SK-N-SH treated with all-trans-retinoic acid at 6 μM for 48 hours (cell line): ENCODE measurements at regions not wholly inside any gene's neighbourhood (a gene's known extent, or its start where the extent isn't known, plus 50 kb on each side); places are given as distances from the start of the nearest gene placed in this dataset.

Experiments used
- ATAC-seq: fragments of 200-7000 bp; cut with Tn5 transposase; 3 replicates; pipeline ENCODE4 v1.9.1; 2020; ENCODE audit warnings: mild to moderate bottlenecking, moderate library complexity
- ARNTL ChIP-seq: fragments of 450-650 bp; formaldehyde crosslinking; IDR thresholded peaks from 2 replicates; pipeline ENCODE4 v1.5.0; 2020; ENCODE audit warnings: low read depth, mild to moderate bottlenecking, moderate library complexity, borderline replicate concordance
- GLIS3 ChIP-seq: fragments of 250-450 bp; sonication (Bioruptor Pico); IDR thresholded peaks from 2 replicates; pipeline ENCODE4 v1.5.0; 2020; ENCODE audit warnings: mild to moderate bottlenecking, moderate library complexity
- OSR1 ChIP-seq: fragments of 250-450 bp; sonication (Bioruptor Pico); IDR thresholded peaks from 2 replicates; pipeline ENCODE4 v1.8.0; 2022; ENCODE audit warnings: moderate library complexity, mild to moderate bottlenecking, inconsistent platforms
- PATZ1 ChIP-seq: fragments of 250-450 bp; sonication (Bioruptor Pico); IDR thresholded peaks from 2 replicates; pipeline ENCODE4 v1.8.0; 2020; ENCODE audit warnings: mild to moderate bottlenecking, moderate library complexity, borderline replicate concordance
- PPARA ChIP-seq: fragments of 250-450 bp; sonication (Bioruptor Pico); IDR thresholded peaks from 2 replicates; pipeline ENCODE4 v1.5.0; 2020; ENCODE audit warnings: mild to moderate bottlenecking, borderline replicate concordance
- RARB ChIP-seq: fragments of 250-450 bp; sonication (Bioruptor Pico); IDR thresholded peaks from 2 replicates; pipeline ENCODE4 v1.8.0; 2021; ENCODE audit warnings: mild to moderate bottlenecking, moderate library complexity
- TCF4 ChIP-seq: fragments of 250-450 bp; sonication (Bioruptor Pico); IDR thresholded peaks from 2 replicates; pipeline ENCODE4 v1.8.0; 2021; ENCODE audit warnings: mild to moderate bottlenecking, moderate library complexity, borderline replicate concordance
- TOX ChIP-seq: fragments of 250-450 bp; sonication (Bioruptor Pico); IDR thresholded peaks from 2 replicates; pipeline ENCODE4 v1.8.0; 2021; ENCODE audit warnings: mild to moderate bottlenecking, moderate library complexity, borderline replicate concordance
- ZC3H10 ChIP-seq: fragments of 250-450 bp; sonication (Bioruptor Pico); IDR thresholded peaks from 2 replicates; pipeline ENCODE4 v1.5.1; 2021; ENCODE audit warnings: mild to moderate bottlenecking, moderate library complexity
- ZFP3 ChIP-seq: fragments of 250-450 bp; sonication (Bioruptor Pico); IDR thresholded peaks from 2 replicates; pipeline ENCODE4 v1.5.0; 2020; ENCODE audit warnings: mild to moderate bottlenecking, moderate library complexity
- ZNF565 ChIP-seq: fragments of 450-650 bp; formaldehyde crosslinking; conservative IDR thresholded peaks from 2 replicates; pipeline ENCODE4 v1.5.0; 2020; ENCODE audit warnings: low read depth, mild to moderate bottlenecking, moderate library complexity
- ZNF70 ChIP-seq: fragments of 450-650 bp; formaldehyde crosslinking; IDR thresholded peaks from 2 replicates; pipeline ENCODE4 v1.5.0; 2020; ENCODE audit warnings: mild to moderate bottlenecking, moderate library complexity
- TF ChIP-seq, protein P1 (sequence below): fragments of 250-450 bp; sonication (Bioruptor Pico); IDR thresholded peaks from 2 replicates; pipeline ENCODE4 v1.5.1; 2020; ENCODE audit warnings: low read depth, mild to moderate bottlenecking, moderate library complexity
- TF ChIP-seq, protein P2 (sequence below): fragments of 250-450 bp; sonication (Bioruptor Pico); IDR thresholded peaks from 2 replicates; pipeline ENCODE4 v1.5.0; 2020; ENCODE audit warnings: mild to moderate bottlenecking, moderate library complexity
- TF ChIP-seq, protein P3 (sequence below): fragments of 250-450 bp; sonication (Bioruptor Pico); IDR thresholded peaks from 2 replicates; pipeline ENCODE4 v1.8.0; 2021; ENCODE audit warnings: low read depth, mild to moderate bottlenecking, moderate library complexity, borderline replicate concordance

- TF ChIP-seq PPARA (CRISPR knock-in tag) (no peak), PATZ1 (no peak), TCF4 (CRISPR knock-in tag) (no peak), TOX (no peak)
- TF ChIP-seq, protein P1, sequence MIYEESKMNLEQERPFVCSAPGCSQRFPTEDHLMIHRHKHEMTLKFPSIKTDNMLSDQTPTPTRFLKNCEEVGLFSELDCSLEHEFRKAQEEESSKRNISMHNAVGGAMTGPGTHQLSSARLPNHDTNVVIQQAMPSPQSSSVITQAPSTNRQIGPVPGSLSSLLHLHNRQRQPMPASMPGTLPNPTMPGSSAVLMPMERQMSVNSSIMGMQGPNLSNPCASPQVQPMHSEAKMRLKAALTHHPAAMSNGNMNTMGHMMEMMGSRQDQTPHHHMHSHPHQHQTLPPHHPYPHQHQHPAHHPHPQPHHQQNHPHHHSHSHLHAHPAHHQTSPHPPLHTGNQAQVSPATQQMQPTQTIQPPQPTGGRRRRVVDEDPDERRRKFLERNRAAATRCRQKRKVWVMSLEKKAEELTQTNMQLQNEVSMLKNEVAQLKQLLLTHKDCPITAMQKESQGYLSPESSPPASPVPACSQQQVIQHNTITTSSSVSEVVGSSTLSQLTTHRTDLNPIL (CRISPR knock-in tag), result no peak
Measured at GRCh38 chr14:98614741-98615140, 657.3 kb downstream of the BCL11B start (continued).

GRCh38 chr14:98622208-98623051 lies 649.6 kb downstream of the BCL11B start:
- ATAC-seq, result no peak
- TF ChIP-seq GLIS3 (CRISPR knock-in tag) (no peak), OSR1 (CRISPR knock-in tag) (no peak), ZFP3 (no peak), ZC3H10 (CRISPR knock-in tag) (no peak), TOX (no peak), ZNF565 (CRISPR knock-in tag) (no peak)
- TF ChIP-seq, protein P2, sequence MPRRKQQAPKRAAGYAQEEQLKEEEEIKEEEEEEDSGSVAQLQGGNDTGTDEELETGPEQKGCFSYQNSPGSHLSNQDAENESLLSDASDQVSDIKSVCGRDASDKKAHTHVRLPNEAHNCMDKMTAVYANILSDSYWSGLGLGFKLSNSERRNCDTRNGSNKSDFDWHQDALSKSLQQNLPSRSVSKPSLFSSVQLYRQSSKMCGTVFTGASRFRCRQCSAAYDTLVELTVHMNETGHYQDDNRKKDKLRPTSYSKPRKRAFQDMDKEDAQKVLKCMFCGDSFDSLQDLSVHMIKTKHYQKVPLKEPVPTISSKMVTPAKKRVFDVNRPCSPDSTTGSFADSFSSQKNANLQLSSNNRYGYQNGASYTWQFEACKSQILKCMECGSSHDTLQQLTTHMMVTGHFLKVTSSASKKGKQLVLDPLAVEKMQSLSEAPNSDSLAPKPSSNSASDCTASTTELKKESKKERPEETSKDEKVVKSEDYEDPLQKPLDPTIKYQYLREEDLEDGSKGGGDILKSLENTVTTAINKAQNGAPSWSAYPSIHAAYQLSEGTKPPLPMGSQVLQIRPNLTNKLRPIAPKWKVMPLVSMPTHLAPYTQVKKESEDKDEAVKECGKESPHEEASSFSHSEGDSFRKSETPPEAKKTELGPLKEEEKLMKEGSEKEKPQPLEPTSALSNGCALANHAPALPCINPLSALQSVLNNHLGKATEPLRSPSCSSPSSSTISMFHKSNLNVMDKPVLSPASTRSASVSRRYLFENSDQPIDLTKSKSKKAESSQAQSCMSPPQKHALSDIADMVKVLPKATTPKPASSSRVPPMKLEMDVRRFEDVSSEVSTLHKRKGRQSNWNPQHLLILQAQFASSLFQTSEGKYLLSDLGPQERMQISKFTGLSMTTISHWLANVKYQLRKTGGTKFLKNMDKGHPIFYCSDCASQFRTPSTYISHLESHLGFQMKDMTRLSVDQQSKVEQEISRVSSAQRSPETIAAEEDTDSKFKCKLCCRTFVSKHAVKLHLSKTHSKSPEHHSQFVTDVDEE (CRISPR knock-in tag), result no peak

GRCh38 chr14:98623788-98624415 lies 648.1 kb downstream of the BCL11B start:
- ATAC-seq, result no peak
- TF ChIP-seq TOX (no peak), ZNF70 (CRISPR knock-in tag) (no peak), PATZ1 (no peak), ZFP3 (no peak)
- TF ChIP-seq, protein P3, sequence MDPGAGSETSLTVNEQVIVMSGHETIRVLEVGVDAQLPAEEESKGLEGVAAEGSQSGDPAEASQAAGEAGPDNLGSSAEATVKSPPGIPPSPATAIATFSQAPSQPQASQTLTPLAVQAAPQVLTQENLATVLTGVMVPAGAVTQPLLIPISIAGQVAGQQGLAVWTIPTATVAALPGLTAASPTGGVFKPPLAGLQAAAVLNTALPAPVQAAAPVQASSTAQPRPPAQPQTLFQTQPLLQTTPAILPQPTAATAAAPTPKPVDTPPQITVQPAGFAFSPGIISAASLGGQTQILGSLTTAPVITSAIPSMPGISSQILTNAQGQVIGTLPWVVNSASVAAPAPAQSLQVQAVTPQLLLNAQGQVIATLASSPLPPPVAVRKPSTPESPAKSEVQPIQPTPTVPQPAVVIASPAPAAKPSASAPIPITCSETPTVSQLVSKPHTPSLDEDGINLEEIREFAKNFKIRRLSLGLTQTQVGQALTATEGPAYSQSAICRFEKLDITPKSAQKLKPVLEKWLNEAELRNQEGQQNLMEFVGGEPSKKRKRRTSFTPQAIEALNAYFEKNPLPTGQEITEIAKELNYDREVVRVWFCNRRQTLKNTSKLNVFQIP (CRISPR knock-in tag), result no peak

DNA sequence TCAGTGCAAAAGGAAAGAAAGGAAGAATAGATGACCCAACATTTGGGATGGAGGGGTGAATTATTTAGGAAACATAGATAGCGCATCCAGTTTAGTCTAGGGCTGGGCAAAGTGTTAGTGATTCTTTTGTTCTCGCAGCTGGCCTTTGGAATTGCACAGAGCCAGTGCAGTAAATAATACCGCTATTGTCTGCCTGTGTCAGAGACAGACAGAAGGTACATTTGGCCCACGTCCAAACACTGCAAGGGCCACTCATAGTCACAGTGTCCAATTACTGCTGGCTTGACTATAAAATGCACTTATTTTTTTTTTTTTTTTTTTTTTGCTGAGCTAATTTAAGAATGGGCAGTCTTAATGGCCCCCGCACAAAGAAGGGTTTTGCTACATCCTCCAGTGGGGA lies 638.6 kb downstream of the BCL11B start:
- TF ChIP-seq, protein P1 (CRISPR knock-in tag), result no peak
- TF ChIP-seq ARNTL (CRISPR knock-in tag) (no peak), RARB (no peak), ZNF70 (CRISPR knock-in tag) (no peak), TCF4 (CRISPR knock-in tag) (no peak)
- TF ChIP-seq, protein P2 (CRISPR knock-in tag), result no peak
- no peak for ATAC-seq
